ENCODE measurements at regions not wholly inside any gene's neighbourhood (a gene's known extent, or its start where the extent isn't known, plus 50 kb on each side); places are given as distances from the start of the nearest gene placed in this dataset.

- DNase-seq (ENCODE audit: extremely low read depth in 1 of 4, low spot score in 3 of 4) (no peak), ATAC-seq (peak; percentile 57; the same call in 2 of the 3 replicates), FAIRE-seq (no peak)
- Histone ChIP-seq H3K9ac (ENCODE audit: insufficient read depth in 1 of 2, low read depth in 2 of 2, low read length in 2 of 2) (no peak overlapping the region), H3K27ac (ENCODE audit: extremely low read depth, low read depth, low read length) (no peak overlapping the region), H2AFZ (ENCODE audit: low read depth, low read length) (peak overlapping the region; percentile 70; the same call in 1 of the 2 replicates), H3K4me3 (no peak overlapping the region), H3K9me1 (ENCODE audit: control insufficient read depth, insufficient read depth, low read length) (no peaks in the 10 kb centered on the region), H3K4me1 (replicated peaks in 1 of 2; ENCODE audit: control insufficient read depth in 2 of 2, insufficient read depth in 2 of 2, low read length in 2 of 2) (peaks cover 0 to 8% of the 10 kb centered on the region in 2 experiments; a peak in 4 of 5 replicates), H3K36me3 (ENCODE audit: control insufficient read depth, insufficient read depth, low read length) (no peaks in the 10 kb centered on the region), H3K79me2 (ENCODE audit: control insufficient read depth, insufficient read depth, low read length) (no peaks in the 10 kb centered on the region), H3K4me2 (ENCODE audit: insufficient read depth, low read length) (no peak overlapping the region), H3K27me3 (ENCODE audit: control insufficient read depth in 2 of 2, insufficient read depth in 2 of 2, low read length in 2 of 2) (no peaks in the 10 kb centered on the region), H4K20me1 (replicated peaks; ENCODE audit: control insufficient read depth, insufficient read depth, low read length) (no peaks in the 10 kb centered on the region), H3K9me3 (replicated peaks; ENCODE audit: control insufficient read depth, insufficient read depth, low read depth, low read length) (0 out of 2 replicates have a peak, but pooled peaks cover 2% of the 10 kb centered on the region)
- in situ Hi-C loops (cut with MboI): no loop called here
- BruUV-seq (replicated peaks): no TSS peak
- ChIA-PET POLR2A (interaction anchor here (1.2 kb wide), 1 partner anchor 10 kb away, joined by 4 read pairs; no protein-coding TSS in a partner anchor), CTCF (ENCODE audit: low intra/inter-chr PET ratio) (no interaction called here)
- intact Hi-C loops (cut with micrococcal nuclease): no loop called here
- TF ChIP-seq, protein P1, sequence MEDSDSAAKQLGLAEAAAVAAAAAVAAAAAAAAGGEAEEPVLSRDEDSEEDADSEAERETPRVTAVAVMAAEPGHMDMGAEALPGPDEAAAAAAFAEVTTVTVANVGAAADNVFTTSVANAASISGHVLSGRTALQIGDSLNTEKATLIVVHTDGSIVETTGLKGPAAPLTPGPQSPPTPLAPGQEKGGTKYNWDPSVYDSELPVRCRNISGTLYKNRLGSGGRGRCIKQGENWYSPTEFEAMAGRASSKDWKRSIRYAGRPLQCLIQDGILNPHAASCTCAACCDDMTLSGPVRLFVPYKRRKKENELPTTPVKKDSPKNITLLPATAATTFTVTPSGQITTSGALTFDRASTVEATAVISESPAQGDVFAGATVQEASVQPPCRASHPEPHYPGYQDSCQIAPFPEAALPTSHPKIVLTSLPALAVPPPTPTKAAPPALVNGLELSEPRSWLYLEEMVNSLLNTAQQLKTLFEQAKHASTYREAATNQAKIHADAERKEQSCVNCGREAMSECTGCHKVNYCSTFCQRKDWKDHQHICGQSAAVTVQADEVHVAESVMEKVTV (CRISPR knock-in tag; IDR thresholded peaks at IDR 0.05): no peak
- TF ChIP-seq ZNF75A (CRISPR knock-in tag; IDR thresholded peaks at IDR 0.05) (no peak), GTF2F1 (IDR thresholded peaks at IDR 0.05; ENCODE audit: low read depth, low read length) (no peak), KAT2B (IDR thresholded peaks at IDR 0.05; ENCODE audit: low read depth, low read length) (no peak), ZFPM2 (CRISPR knock-in tag; IDR thresholded peaks at IDR 0.05) (no peak), ZNF766 (CRISPR knock-in tag; conservative IDR thresholded peaks at IDR 0.05) (no peak), SMARCA5 (IDR thresholded peaks at IDR 0.05) (no peak), JUN (IDR thresholded peaks at IDR 0.05; ENCODE audit: borderline replicate concordance, low read depth, low read length) (no peak), JUN (CRISPR knock-in tag; IDR thresholded peaks at IDR 0.05; ENCODE audit: borderline replicate concordance) (no peak), HNRNPH1 (optimal IDR thresholded peaks at IDR 0.05; ENCODE audit: low read depth, low read length) (no peak), ZNF282 (CRISPR knock-in tag; IDR thresholded peaks at IDR 0.05) (no peak), LCOR (CRISPR knock-in tag; IDR thresholded peaks at IDR 0.05) (no peak), CREB3L1 (IDR thresholded peaks at IDR 0.05; ENCODE audit: borderline replicate concordance, low read depth) (no peak), HNRNPUL1 (IDR thresholded peaks at IDR 0.05; ENCODE audit: low read length) (no peak), ZNF644 (tag; IDR thresholded peaks at IDR 0.05; ENCODE audit: low read depth) (no peak), LEF1 (IDR thresholded peaks at IDR 0.05) (no peak)
- TF ChIP-seq, protein P2, sequence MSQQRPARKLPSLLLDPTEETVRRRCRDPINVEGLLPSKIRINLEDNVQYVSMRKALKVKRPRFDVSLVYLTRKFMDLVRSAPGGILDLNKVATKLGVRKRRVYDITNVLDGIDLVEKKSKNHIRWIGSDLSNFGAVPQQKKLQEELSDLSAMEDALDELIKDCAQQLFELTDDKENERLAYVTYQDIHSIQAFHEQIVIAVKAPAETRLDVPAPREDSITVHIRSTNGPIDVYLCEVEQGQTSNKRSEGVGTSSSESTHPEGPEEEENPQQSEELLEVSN (IDR thresholded peaks at IDR 0.05; ENCODE audit: borderline replicate concordance in 1 of 2, extremely low read depth in 1 of 2, insufficient read depth in 1 of 2, insufficient read length in 1 of 2, low read depth in 1 of 2, low read length in 1 of 2, poor library complexity in 1 of 2, severe bottlenecking in 1 of 2): no peak
These were observed 550.1 kb downstream of the TBC1D4 start for GRCh38 chr13:74931698-74932433.

Measured in K562 (cell line).